Neutrophil (primary cell): ENCODE measurements at regions not wholly inside any gene's neighbourhood (a gene's known extent, or its start where the extent isn't known, plus 50 kb on each side); places are given as distances from the start of the nearest gene placed in this dataset.

Experiments used
- H3K27ac ChIP-seq: fragments of 200-600 bp; sonication (generic); 2 replicates; pipeline ENCODE4 v1.5.1; 2016; ENCODE audit warnings: mild to moderate bottlenecking, moderate library complexity
- H3K27me3 ChIP-seq: fragments of 200-600 bp; sonication (generic); 2 replicates; pipeline ENCODE4 v1.6.0; 2016; ENCODE audit warnings: mild to moderate bottlenecking
- H3K36me3 ChIP-seq: fragments of 200-600 bp; sonication (generic); 2 replicates; pipeline ENCODE4 v1.5.1; 2017
- H3K4me1 ChIP-seq, 2 experiments: fragments of 200-600 bp in 1 of 2; sonication (generic) in 1 of 2; 1 replicate in 1 of 2; 2 replicates in 1 of 2; pipeline versions ENCODE4 v1.5.1 to v1.6.1; 2013 to 2016; ENCODE audit warnings: low read depth in 1 of 2, low read length in 1 of 2, mild to moderate bottlenecking in 1 of 2, moderate library complexity in 1 of 2; ENCODE audit not compliant: control insufficient read depth in 1 of 2, insufficient read depth in 1 of 2
- H3K4me3 ChIP-seq, 2 experiments: fragments of 200-600 bp in 1 of 2; sonication (generic) in 1 of 2; 1 replicate in 1 of 2; 2 replicates in 1 of 2; pipeline ENCODE4 v1.5.1; 2013 to 2016; ENCODE audit warnings: low read depth in 1 of 2, low read length in 1 of 2, mild to moderate bottlenecking in 1 of 2, moderate library complexity in 1 of 2
- H3K9me3 ChIP-seq: fragments of 200-600 bp; sonication (generic); 2 replicates; pipeline ENCODE4 v1.5.1; 2016
- TF ChIP-seq, protein P1 (sequence below): fragments of 200-600 bp; sonication (generic); IDR thresholded peaks from 2 replicates; pipeline ENCODE4 v1.5.1; 2016; ENCODE audit warnings: antibody characterized with exemption

GRCh38 chr11:135036488-135037297, 624.7 kb upstream of the B3GAT1 start:
- Histone ChIP-seq H3K27ac (no peak overlapping the region), H3K36me3 (no peaks in the 10 kb centered on the region), H3K4me1 (no peaks in the 10 kb centered on the region), H3K4me3 (no peak overlapping the region), H3K9me3 (no peaks in the 10 kb centered on the region), H3K27me3 (no peaks in the 10 kb centered on the region)
- TF ChIP-seq, protein P1, sequence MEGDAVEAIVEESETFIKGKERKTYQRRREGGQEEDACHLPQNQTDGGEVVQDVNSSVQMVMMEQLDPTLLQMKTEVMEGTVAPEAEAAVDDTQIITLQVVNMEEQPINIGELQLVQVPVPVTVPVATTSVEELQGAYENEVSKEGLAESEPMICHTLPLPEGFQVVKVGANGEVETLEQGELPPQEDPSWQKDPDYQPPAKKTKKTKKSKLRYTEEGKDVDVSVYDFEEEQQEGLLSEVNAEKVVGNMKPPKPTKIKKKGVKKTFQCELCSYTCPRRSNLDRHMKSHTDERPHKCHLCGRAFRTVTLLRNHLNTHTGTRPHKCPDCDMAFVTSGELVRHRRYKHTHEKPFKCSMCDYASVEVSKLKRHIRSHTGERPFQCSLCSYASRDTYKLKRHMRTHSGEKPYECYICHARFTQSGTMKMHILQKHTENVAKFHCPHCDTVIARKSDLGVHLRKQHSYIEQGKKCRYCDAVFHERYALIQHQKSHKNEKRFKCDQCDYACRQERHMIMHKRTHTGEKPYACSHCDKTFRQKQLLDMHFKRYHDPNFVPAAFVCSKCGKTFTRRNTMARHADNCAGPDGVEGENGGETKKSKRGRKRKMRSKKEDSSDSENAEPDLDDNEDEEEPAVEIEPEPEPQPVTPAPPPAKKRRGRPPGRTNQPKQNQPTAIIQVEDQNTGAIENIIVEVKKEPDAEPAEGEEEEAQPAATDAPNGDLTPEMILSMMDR, result no peak

DNA sequence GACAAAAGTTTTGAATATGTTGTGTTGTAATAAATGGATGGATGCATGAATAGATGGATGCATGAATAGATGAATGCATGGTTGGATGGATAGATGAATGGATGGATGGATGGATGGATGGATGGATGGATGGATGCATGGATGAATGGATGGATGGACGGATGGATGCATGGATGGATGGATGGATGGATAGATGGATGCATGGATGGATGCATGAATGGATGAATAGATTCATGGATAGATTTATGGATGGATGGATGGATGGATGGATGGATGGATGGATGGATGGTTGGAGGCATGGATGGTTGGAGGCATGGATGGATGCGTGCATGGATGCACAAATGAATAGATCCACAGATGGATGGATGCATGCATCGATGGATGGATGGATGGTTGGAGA, 623.2 kb upstream of the B3GAT1 start:
- H3K27me3 ChIP-seq, result no peaks in the 10 kb centered on the region

GRCh38 chr11:135033540-135033939, 621.5 kb upstream of the B3GAT1 start:
- H3K27ac ChIP-seq, result no peak overlapping the region
- TF ChIP-seq, protein P1, result no peak
- no peaks in the 10 kb centered on the region for H3K27me3 ChIP-seq
- H3K9me3 ChIP-seq, result no peaks in the 10 kb centered on the region
- H3K36me3 ChIP-seq, result no peaks in the 10 kb centered on the region
- H3K4me1 ChIP-seq, result no peaks in the 10 kb centered on the region
- no peak overlapping the region for H3K4me3 ChIP-seq

More for the DNA sequence above, 623.2 kb upstream of the B3GAT1 start:
- Histone ChIP-seq H3K4me1 (no peaks in the 10 kb centered on the region), H3K36me3 (no peaks in the 10 kb centered on the region), H3K9me3 (no peaks in the 10 kb centered on the region), H3K27ac (no peak overlapping the region), H3K4me3 (no peak overlapping the region)
- TF ChIP-seq, protein P1, result no peak

DNA sequence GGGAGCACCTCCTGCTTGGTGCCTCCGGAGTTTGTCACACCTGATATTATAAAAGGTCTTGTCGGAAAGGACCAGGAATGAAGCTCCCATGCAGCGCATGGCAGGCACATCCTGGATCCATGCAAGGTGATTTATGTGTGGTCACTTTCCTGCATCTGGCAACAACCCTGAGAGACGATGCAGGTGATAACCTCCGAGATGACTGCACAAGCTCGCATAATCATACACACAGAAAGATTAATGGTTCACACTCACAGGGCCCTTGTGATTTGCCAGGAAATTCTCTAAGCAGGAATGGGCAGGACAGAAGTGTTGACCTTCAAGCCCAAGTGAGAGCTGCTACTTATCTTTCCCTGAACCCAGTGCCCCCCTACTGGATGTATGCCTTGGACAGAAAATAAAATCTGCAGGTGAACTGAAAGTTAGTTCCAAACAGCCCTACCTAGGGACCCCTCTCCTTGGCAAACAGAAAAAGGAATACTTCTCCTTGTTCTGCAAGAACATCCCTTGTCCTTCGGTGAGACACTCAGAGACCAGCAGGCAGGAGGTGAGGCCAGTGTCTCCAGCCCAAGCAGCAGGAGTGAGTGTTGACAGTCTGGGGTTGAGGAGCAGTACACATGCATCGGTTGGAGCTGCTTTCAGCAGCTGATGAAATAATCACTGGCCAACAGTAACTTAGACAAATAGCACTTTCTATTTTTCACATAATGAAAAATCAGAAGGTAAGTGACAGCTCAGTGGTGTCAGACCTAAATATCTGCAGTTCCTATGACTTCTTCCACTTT, 619.4 kb upstream of the B3GAT1 start:
- Histone ChIP-seq H3K36me3 (no peaks in the 10 kb centered on the region), H3K4me1 (no peaks in the 10 kb centered on the region), H3K4me3 (no peak overlapping the region), H3K27me3 (no peaks in the 10 kb centered on the region), H3K27ac (no peak overlapping the region), H3K9me3 (no peaks in the 10 kb centered on the region)
- TF ChIP-seq, protein P1, result no peak

DNA sequence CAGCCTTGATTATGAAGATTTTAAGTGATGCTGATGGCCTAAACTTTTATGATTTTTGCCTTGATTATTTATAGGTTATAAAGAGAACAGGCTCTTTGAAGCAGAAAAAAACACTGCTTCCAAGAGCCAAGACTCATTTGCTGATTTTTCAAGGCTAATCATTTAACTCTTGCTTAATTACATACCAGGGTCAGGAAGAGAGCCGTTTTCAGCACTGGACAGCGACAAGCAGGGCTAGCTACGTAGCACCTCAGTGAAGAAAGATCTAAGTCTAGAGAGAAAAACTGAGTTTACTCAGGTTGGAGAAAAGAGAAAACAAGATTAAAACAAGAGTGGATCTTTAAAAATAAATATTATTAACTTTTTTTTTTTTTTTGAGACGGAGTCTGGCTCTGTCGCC, 615.4 kb upstream of the B3GAT1 start:
- no peaks in the 10 kb centered on the region for H3K4me1 ChIP-seq
- H3K9me3 ChIP-seq, result no peaks in the 10 kb centered on the region
- no peaks in the 10 kb centered on the region for H3K36me3 ChIP-seq
- no peaks in the 10 kb centered on the region for H3K27me3 ChIP-seq
- H3K27ac ChIP-seq, result no peak overlapping the region
- no peak overlapping the region for H3K4me3 ChIP-seq
- TF ChIP-seq, protein P1, result no peak
